ENCODE measurements at regions not wholly inside any gene's neighbourhood (a gene's known extent, or its start where the extent isn't known, plus 50 kb on each side); places are given as distances from the start of the nearest gene placed in this dataset.

DNA sequence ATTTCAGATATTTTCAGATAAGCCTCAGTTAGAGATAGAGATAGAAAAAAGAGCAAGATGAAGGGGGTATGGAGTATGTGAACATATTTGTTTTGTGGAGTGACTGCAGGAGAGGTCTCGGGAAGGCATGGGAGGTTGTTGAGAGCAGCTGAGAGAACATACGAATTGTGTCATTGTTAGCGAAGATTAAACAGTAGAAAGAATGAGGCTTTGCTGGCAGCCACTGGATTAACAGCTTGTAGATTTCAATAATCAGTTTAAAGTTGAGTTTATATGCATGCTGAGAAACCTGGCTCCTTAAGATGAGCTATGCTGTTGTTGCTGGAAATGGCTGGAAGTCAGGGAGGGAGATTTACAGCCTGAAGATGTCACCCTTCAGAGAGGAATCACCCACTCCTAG lies 100.9 kb upstream of the SORCS3 start:
- TF ChIP-seq, protein P1, sequence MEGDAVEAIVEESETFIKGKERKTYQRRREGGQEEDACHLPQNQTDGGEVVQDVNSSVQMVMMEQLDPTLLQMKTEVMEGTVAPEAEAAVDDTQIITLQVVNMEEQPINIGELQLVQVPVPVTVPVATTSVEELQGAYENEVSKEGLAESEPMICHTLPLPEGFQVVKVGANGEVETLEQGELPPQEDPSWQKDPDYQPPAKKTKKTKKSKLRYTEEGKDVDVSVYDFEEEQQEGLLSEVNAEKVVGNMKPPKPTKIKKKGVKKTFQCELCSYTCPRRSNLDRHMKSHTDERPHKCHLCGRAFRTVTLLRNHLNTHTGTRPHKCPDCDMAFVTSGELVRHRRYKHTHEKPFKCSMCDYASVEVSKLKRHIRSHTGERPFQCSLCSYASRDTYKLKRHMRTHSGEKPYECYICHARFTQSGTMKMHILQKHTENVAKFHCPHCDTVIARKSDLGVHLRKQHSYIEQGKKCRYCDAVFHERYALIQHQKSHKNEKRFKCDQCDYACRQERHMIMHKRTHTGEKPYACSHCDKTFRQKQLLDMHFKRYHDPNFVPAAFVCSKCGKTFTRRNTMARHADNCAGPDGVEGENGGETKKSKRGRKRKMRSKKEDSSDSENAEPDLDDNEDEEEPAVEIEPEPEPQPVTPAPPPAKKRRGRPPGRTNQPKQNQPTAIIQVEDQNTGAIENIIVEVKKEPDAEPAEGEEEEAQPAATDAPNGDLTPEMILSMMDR (IDR thresholded peaks at IDR 0.05): no peak
- no peak for TF ChIP-seq POLR2AphosphoS5 (IDR thresholded peaks at IDR 0.05)
- no peak for TF ChIP-seq EP300 (IDR thresholded peaks at IDR 0.05)
